Naive thymus-derived CD4-positive, alpha-beta T cell (primary cell): ENCODE measurements at regions not wholly inside any gene's neighbourhood (a gene's known extent, or its start where the extent isn't known, plus 50 kb on each side); places are given as distances from the start of the nearest gene placed in this dataset.

Experiments
- ATAC-seq: fragments of 150-1000 bp; cut with Tn5 transposase; 2 replicates; pipeline ENCODE4 v1.10.0; 2021; ENCODE audit warnings: mild to moderate bottlenecking, moderate library complexity
- CTCF ChIA-PET: fragments of 350-600 bp; sonication (Branson Sonifier 250); formaldehyde crosslinking; loops from one replicate; lab custom pipeline; 2021; ENCODE audit warnings: antibody characterized with exemption; lab: Charles Lee
- POLR2A ChIA-PET: fragments of 350-600 bp; sonication (Branson Sonifier 250); formaldehyde crosslinking; loops from one replicate; lab custom pipeline; 2021; ENCODE audit warnings: antibody characterized with exemption, inconsistent platforms; lab: Charles Lee
- DNase-seq, 9 donors: peaks; one replicate each; pipeline versions ENCODE4 v3.0.0 to v3.0.0-alpha.2; 2020 to 2022; ENCODE audit warnings: mixed read lengths in 1 of 9
- H3K27ac ChIP-seq: one replicate; pipeline ENCODE4 v1.7.0; 2013; ENCODE audit warnings: mild to moderate bottlenecking, low read depth, low read length, moderate library complexity
- H3K27me3 ChIP-seq, 2 donors: one replicate each; pipeline ENCODE4 v1.7.0; 2013; ENCODE audit warnings: low read length in 2 of 2, mild to moderate bottlenecking in 2 of 2, moderate library complexity in 2 of 2; ENCODE audit not compliant: control insufficient read depth in 2 of 2, insufficient read depth in 2 of 2
- H3K36me3 ChIP-seq, 3 experiments: 1 replicate in 2 of 3; 2 replicates in 1 of 3; pipeline ENCODE4 v1.7.0; 2013; ENCODE audit warnings: low read length in 3 of 3, mild to moderate bottlenecking in 3 of 3, moderate library complexity in 1 of 3; ENCODE audit not compliant: insufficient read depth in 3 of 3, control insufficient read depth in 2 of 3
- H3K4me1 ChIP-seq, 2 donors: one replicate each; pipeline ENCODE4 v1.7.0; 2013; ENCODE audit warnings: low read length in 2 of 2, mild to moderate bottlenecking in 2 of 2, moderate library complexity in 1 of 2; ENCODE audit not compliant: control insufficient read depth in 2 of 2, insufficient read depth in 2 of 2
- H3K4me3 ChIP-seq: 2 replicates; pipeline ENCODE4 v1.7.0; 2013; ENCODE audit warnings: mild to moderate bottlenecking, low read length
- H3K9me3 ChIP-seq, 3 experiments: 1 replicate in 2 of 3; 2 replicates in 1 of 3; pipeline ENCODE4 v1.7.0; 2013; ENCODE audit warnings: low read length in 3 of 3; ENCODE audit not compliant: control insufficient read depth in 2 of 3
- H3K27ac Mint-ChIP-seq, 9 donors: one replicate each; pipeline ENCODE4 v1.8.0; 2020 to 2022; ENCODE audit warnings: mixed read lengths in 9 of 9, mild to moderate bottlenecking in 8 of 9, moderate library complexity in 5 of 9, inconsistent platforms in 2 of 9
- H3K27me3 Mint-ChIP-seq, 5 donors: one replicate each; pipeline ENCODE4 v1.8.0; 2021 to 2022; ENCODE audit warnings: mixed read lengths in 5 of 5, mild to moderate bottlenecking in 1 of 5
- H3K36me3 Mint-ChIP-seq, 5 donors: one replicate each; pipeline ENCODE4 v1.8.0; 2020 to 2022; ENCODE audit warnings: mixed read lengths in 5 of 5, mild to moderate bottlenecking in 3 of 5, inconsistent platforms in 1 of 5
- H3K4me1 Mint-ChIP-seq, 7 donors: one replicate each; pipeline ENCODE4 v1.8.0; 2020 to 2022; ENCODE audit warnings: mixed read lengths in 7 of 7, mild to moderate bottlenecking in 3 of 7, inconsistent platforms in 1 of 7
- H3K4me3 Mint-ChIP-seq, 10 donors: one replicate each; pipeline ENCODE4 v1.8.0; 2020 to 2022; ENCODE audit warnings: mild to moderate bottlenecking in 10 of 10, mixed read lengths in 10 of 10, moderate library complexity in 6 of 10, inconsistent platforms in 2 of 10
- H3K9me3 Mint-ChIP-seq, 11 donors: one replicate each; pipeline ENCODE4 v1.8.0; 2020 to 2022; ENCODE audit warnings: mixed read lengths in 11 of 11, mild to moderate bottlenecking in 4 of 11, inconsistent platforms in 1 of 11, moderate library complexity in 1 of 11
- intact Hi-C, 2 donors: fragments of 100-400 bp; cut with micrococcal nuclease; formaldehyde crosslinking; loops; one replicate each; pipeline ENCODE4 v1.15.1; 2023

- no peak for ATAC-seq
- CTCF ChIA-PET = no interaction called here
- POLR2A ChIA-PET = no interaction called here
- H3K27me3 Mint-ChIP-seq = peaks cover 8 to 32% (median 25%) of the 10 kb centered on the region in 5 donors
- H3K36me3 Mint-ChIP-seq = no peaks in the 10 kb centered on the region
- DNase-seq = no peak
- H3K4me3 ChIP-seq = no peak overlapping the region
- H3K9me3 Mint-ChIP-seq = no peaks in the 10 kb centered on the region
- no peaks in the 10 kb centered on the region for H3K27me3 ChIP-seq
- H3K9me3 ChIP-seq = no peaks in the 10 kb centered on the region
- intact Hi-C loops = no loop called here
- H3K36me3 ChIP-seq = no peaks in the 10 kb centered on the region
- no peaks in the 10 kb centered on the region for H3K4me1 ChIP-seq
- H3K4me3 Mint-ChIP-seq = no peak overlapping the region
- H3K27ac ChIP-seq = no peak overlapping the region
- peaks cover 0 to 25% (median 0%) of the 10 kb centered on the region in 7 donors for H3K4me1 Mint-ChIP-seq
- no peak overlapping the region for H3K27ac Mint-ChIP-seq
These were observed 276.3 kb downstream of the EIPR1 start for GRCh38 chr2:3101016-3101942.

GRCh38 chr2:3100386-3100785 lies 277.2 kb downstream of the EIPR1 start:
- CTCF ChIA-PET = no interaction called here

GRCh38 chr2:3099860-3100234 lies 277.8 kb downstream of the EIPR1 start:
- intact Hi-C loops = no loop called here
- H3K27ac Mint-ChIP-seq = no peak overlapping the region
- H3K27ac ChIP-seq = no peak overlapping the region
- no peak for ATAC-seq
- H3K4me3 Mint-ChIP-seq = peak overlapping the region in 1 of 10 donors; percentile 45
- no peaks in the 10 kb centered on the region for H3K27me3 ChIP-seq
- H3K36me3 Mint-ChIP-seq = no peaks in the 10 kb centered on the region
- peaks cover 14 to 39% (median 34%) of the 10 kb centered on the region in 5 donors for H3K27me3 Mint-ChIP-seq
- ChIA-PET POLR2A (no interaction called here), CTCF (no interaction called here)
- no peak overlapping the region for H3K4me3 ChIP-seq
- no peak for DNase-seq
- H3K9me3 ChIP-seq = no peaks in the 10 kb centered on the region
- H3K4me1 Mint-ChIP-seq = peaks cover 0 to 25% (median 0%) of the 10 kb centered on the region in 7 donors
- no peaks in the 10 kb centered on the region for H3K36me3 ChIP-seq
- no peaks in the 10 kb centered on the region for H3K4me1 ChIP-seq
- H3K9me3 Mint-ChIP-seq = peaks cover 0 to 2% (median 0%) of the 10 kb centered on the region in 11 donors

More at GRCh38 chr2:3100386-3100785, 277.2 kb downstream of the EIPR1 start:
- H3K4me1 Mint-ChIP-seq = peaks cover 0 to 25% (median 0%) of the 10 kb centered on the region in 7 donors
- no peaks in the 10 kb centered on the region for H3K36me3 Mint-ChIP-seq
- DNase-seq = no peak
- H3K9me3 Mint-ChIP-seq = peaks cover 0 to 2% (median 0%) of the 10 kb centered on the region in 11 donors
- no peak overlapping the region for H3K4me3 Mint-ChIP-seq
- Histone ChIP-seq H3K4me3 (no peak overlapping the region), H3K27ac (no peak overlapping the region), H3K36me3 (no peaks in the 10 kb centered on the region), H3K27me3 (no peaks in the 10 kb centered on the region), H3K9me3 (no peaks in the 10 kb centered on the region), H3K4me1 (no peaks in the 10 kb centered on the region)
- H3K27ac Mint-ChIP-seq = no peak overlapping the region
- H3K27me3 Mint-ChIP-seq = peaks cover 13 to 37% (median 29%) of the 10 kb centered on the region in 5 donors
- POLR2A ChIA-PET = no interaction called here
- no peak for ATAC-seq
- intact Hi-C loops = no loop called here

GRCh38 chr2:3099145-3099859 lies 278.3 kb downstream of the EIPR1 start:
- no peaks in the 10 kb centered on the region for H3K36me3 ChIP-seq
- DNase-seq (no peak), ATAC-seq (no peak)
- Mint-ChIP-seq H3K36me3 (no peaks in the 10 kb centered on the region), H3K9me3 (peaks cover 0 to 2% (median 0%) of the 10 kb centered on the region in 11 donors), H3K4me1 (peaks cover 0 to 25% (median 0%) of the 10 kb centered on the region in 7 donors), H3K27me3 (peaks cover 14 to 38% (median 35%) of the 10 kb centered on the region in 5 donors), H3K27ac (no peak overlapping the region), H3K4me3 (peak overlapping the region in 1 of 10 donors; percentile 45)
- CTCF ChIA-PET = no interaction called here
- H3K27me3 ChIP-seq = no peaks in the 10 kb centered on the region
- no peak overlapping the region for H3K27ac ChIP-seq
- no peak overlapping the region for H3K4me3 ChIP-seq
- intact Hi-C loops = no loop called here
- H3K9me3 ChIP-seq = no peaks in the 10 kb centered on the region
- H3K4me1 ChIP-seq = no peaks in the 10 kb centered on the region
- POLR2A ChIA-PET = no interaction called here

- no peak overlapping the region for H3K4me3 ChIP-seq
- intact Hi-C loops = no loop called here
- no peak for DNase-seq
- no peak overlapping the region for H3K27ac Mint-ChIP-seq
- peaks cover 9 to 35% (median 28%) of the 10 kb centered on the region in 5 donors for H3K27me3 Mint-ChIP-seq
- H3K4me1 Mint-ChIP-seq = peaks cover 0 to 25% (median 0%) of the 10 kb centered on the region in 7 donors
- ChIA-PET POLR2A (no interaction called here), CTCF (no interaction called here)
- H3K27me3 ChIP-seq = no peaks in the 10 kb centered on the region
- H3K36me3 Mint-ChIP-seq = no peaks in the 10 kb centered on the region
- no peaks in the 10 kb centered on the region for H3K36me3 ChIP-seq
- no peaks in the 10 kb centered on the region for H3K9me3 ChIP-seq
- H3K27ac ChIP-seq = no peak overlapping the region
- no peak for ATAC-seq
- H3K9me3 Mint-ChIP-seq = peaks cover 0 to 2% (median 0%) of the 10 kb centered on the region in 11 donors
- no peaks in the 10 kb centered on the region for H3K4me1 ChIP-seq
- H3K4me3 Mint-ChIP-seq = no peak overlapping the region
These were observed 279.4 kb downstream of the EIPR1 start for GRCh38 chr2:3098231-3098630.

- Mint-ChIP-seq H3K27me3 (peaks cover 5 to 35% (median 26%) of the 10 kb centered on the region in 5 donors), H3K27ac (no peak overlapping the region), H3K4me1 (peaks cover 0 to 25% (median 0%) of the 10 kb centered on the region in 7 donors), H3K9me3 (peaks cover 0 to 2% (median 0%) of the 10 kb centered on the region in 11 donors), H3K36me3 (no peaks in the 10 kb centered on the region), H3K4me3 (no peak overlapping the region)
- no peaks in the 10 kb centered on the region for H3K9me3 ChIP-seq
- POLR2A ChIA-PET = no interaction called here
- H3K4me3 ChIP-seq = no peak overlapping the region
- intact Hi-C loops = no loop called here
- no peaks in the 10 kb centered on the region for H3K36me3 ChIP-seq
- no peak for DNase-seq
- H3K4me1 ChIP-seq = no peaks in the 10 kb centered on the region
- H3K27me3 ChIP-seq = no peaks in the 10 kb centered on the region
- ATAC-seq = no peak
- CTCF ChIA-PET = interaction anchor here (0.6 kb wide), 1 partner anchor 1642 kb away, joined by 3 read pairs; no protein-coding TSS in a partner anchor
- no peak overlapping the region for H3K27ac ChIP-seq
These were observed 279.8 kb downstream of the EIPR1 start for GRCh38 chr2:3097804-3098203.
